Fibroblast of peridontal ligament (primary cell): ENCODE measurements at regions not wholly inside any gene's neighbourhood (a gene's known extent, or its start where the extent isn't known, plus 50 kb on each side); places are given as distances from the start of the nearest gene placed in this dataset.
"Not testable (repeated sequence)": the region's sequence is repeated elsewhere in the genome, so short reads cannot be mapped to it uniquely, and the experiment has no call there.

Experiments
- DNase-seq: peaks from one replicate; pipeline ENCODE4 v3.0.0-alpha.2; 2010; ENCODE audit errors: extremely low read depth

GRCh38 chr18:2166876-2167275, 404.4 kb downstream of the METTL4 start:
- not testable (repeated sequence) for DNase-seq

DNA sequence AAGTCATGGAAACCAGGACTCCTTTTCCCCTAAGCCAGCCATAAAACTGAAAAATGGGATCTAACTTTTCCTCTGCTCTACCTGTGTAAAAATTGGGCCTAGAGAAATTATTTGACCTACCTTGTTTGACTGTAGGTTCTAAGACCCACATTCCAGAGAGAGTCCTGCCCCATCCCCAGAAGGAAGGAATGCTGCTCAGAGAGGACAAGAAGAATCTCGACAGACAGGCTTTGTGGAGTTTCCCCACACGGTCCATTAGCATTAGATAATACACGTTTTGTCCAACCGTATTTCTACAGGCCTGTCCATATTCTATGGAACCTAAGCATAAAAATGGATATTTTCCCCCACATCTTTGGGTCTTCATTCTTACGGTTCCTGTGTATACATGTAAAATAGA, 403.3 kb downstream of the METTL4 start:
- no peak for DNase-seq

- no peak for DNase-seq
Observed at GRCh38 chr18:2169656-2170055, 401.6 kb downstream of the METTL4 start.

DNA sequence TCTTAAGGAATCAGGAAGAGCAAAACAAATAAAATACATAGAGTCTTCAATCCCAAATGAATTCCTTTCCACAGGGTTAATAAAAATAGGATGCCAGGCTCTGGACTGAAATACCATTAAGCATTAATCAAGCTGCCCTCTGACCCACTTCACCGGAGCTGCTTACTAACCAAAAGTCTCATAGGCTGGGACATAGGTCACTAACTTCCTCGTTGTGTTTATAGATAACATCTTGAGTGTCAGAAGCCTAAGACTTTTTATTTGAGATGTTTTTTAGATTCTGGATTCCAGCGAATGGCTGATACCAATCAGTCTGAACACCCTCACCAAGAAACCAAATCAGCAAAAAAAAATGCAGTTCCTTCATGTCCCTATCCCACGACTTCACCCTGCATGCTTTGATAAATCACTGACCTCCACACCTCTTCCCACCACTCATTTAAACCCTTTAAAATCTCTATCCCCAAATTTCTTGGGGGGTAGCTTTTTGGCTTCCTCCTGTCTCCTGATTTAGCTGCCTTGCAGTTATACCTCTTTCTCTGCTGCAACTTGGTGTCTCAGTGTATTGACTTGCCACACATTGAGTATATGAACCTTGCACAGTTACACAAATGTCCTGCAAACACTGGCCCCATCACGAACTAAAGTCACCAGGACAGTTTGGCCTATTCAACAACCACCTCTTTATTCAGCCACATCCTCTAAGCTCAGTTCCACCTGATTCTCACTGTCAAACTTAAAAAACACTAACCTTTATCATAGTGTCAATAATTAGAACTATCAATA, 399.3 kb downstream of the METTL4 start:
- DNase-seq = no peak

GRCh38 chr18:2172881-2173280, 398.4 kb downstream of the METTL4 start:
- no peak for DNase-seq

DNA sequence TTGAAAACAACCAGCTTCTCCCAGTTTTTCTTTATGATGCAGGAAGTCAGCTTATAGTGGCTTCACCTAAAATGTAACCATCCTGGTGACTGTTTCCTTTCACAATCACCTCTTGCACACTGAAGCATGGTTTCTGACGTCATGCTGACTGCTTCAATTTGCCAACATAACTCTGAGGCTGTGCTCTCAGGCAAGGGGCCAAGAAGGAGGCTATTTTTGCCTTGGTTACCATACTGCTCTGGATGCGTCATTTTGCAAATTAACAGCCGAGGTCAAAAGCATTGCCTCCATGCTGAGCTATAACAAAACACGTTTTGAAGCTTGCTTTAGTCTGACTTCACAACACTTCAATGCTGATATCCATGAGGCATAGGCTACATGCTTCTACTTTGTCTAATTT, 397.8 kb downstream of the METTL4 start:
- DNase-seq = peak; percentile 98

DNA sequence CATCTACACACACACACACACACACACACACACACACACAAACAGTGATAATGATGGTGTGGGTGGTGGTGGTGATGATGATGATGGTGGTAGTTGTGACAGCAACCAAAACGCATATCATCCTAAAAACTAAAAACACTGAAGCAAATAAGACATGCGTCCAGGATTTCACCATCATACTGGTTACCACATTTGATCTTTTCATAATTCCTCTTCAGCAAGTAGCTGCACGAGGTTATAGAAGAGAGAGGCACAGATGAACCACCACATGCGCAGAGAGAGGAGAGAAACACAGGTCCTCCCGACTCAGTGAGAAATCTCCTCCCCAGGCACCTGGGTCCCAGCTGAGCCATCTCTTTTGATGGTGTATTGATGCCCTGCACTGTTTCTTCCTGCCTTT, 393.3 kb downstream of the METTL4 start:
- no peak for DNase-seq

DNA sequence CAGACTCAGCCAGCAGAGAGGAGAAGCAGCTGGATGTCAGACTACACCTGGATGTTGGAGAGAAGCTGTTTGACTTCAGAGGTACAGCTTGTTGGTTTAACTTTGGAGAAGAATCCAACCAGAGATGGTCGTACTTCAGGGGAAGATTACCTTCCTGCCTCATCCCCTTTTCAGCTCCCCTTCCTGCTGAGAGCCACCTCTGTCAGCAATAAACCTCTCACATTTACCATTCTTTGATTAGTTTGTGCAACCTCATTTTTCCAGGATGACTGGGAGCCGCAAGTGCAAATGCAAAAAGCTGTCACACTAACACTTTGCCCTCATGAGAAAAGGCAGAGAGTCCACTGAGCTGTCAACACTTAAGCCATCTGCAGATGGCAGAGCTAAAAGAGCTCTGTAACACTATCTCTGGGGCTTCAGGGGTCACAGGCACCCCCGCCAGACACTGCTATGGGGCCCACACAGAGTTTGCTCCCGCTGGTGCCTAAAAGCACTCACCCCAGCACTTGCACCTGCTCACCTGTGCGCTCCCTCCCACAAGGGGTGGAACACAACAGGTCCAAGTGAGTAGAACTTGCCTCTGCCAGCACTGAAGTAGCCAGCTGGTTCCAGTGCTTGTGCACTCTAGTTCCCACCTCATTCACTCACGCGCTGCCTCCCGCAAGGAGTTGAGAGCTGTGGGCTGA, 391.7 kb downstream of the METTL4 start:
- no peak for DNase-seq

GRCh38 chr18:2180586-2180985, 390.7 kb downstream of the METTL4 start:
- DNase-seq = no peak

DNA sequence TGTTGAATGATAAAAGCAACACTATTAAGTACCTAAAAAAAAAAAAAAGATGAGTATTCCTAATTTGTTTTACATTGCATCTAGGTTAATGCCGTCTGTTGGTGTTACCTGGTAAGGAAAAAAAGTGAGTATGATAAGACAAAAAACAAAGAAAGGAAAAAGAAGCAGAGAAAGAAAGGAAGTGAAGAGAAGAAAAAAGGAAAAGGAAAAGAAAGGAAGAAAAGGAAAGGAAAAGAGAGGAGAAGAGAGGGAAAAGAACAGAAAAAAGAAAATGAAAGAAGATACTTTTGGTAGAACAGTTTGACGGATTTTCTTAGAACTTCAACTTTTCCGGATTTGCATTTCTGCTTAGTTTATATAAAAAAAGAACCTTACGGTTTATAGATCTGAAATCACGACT, 387.9 kb downstream of the METTL4 start:
- DNase-seq = no peak

- no peak for DNase-seq
Observed at GRCh38 chr18:2186967-2187366, 384.3 kb downstream of the METTL4 start.

DNA sequence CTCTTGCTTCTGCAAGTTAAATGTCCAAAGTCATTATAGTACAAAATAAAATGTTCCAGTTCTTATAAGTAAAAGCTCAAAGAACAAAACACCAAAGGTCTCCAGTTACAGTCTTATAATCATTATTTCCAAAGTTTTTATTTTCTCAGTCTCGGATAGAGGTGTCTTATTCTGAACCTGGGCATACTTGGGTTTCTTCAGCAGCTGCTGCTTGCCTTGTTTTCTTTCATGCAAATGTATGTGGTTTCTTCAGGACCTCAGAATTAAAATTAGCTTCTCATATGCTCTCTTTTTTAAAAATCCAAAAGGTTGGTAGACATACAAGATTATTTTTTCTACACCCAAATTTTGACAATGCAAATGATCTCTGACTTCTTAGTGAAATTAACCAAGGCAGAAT, 383.0 kb downstream of the METTL4 start:
- DNase-seq = no peak

- peak; percentile 2 for DNase-seq
Observed at GRCh38 chr18:2191180-2191790, 380.0 kb downstream of the METTL4 start.

GRCh38 chr18:2192562-2192961, 378.7 kb downstream of the METTL4 start:
- DNase-seq = no peak

DNA sequence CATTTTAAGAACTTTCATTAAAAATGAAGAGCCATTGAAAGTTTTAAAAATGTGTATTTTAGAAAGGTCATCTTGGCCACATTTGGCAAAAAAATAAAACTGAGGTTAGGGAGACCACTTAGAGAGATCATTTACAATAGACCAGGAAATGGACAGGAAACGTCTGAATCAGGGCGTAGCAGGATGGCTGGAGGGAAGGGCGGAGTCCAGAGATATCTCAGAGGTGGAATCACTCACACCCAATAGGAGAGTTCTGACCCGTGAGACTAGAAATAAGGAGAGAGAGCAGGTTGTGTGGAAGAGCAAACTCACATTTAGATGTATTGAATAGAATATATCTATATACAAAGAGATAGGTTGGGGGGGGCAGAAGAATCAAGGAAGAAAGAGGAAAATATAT, 373.4 kb downstream of the METTL4 start:
- no peak for DNase-seq

DNA sequence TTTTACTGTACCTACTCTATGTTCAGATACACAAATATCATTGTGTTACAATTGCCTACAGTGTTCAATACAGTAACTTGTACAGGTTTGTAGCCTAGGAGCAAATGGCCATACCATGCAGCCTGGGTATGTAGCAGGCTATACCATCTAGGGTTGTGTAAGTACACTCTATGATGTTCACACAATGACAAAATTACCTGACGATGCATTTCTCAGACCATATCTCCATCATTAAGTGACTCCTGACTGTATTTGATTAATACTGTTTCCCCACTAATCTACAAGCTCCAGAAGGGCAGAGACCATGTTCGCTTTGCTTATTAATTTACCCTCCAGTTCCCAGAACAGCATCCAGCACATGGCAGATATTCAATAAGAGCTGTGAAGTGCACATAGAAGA, 372.2 kb downstream of the METTL4 start:
- no peak for DNase-seq

DNA sequence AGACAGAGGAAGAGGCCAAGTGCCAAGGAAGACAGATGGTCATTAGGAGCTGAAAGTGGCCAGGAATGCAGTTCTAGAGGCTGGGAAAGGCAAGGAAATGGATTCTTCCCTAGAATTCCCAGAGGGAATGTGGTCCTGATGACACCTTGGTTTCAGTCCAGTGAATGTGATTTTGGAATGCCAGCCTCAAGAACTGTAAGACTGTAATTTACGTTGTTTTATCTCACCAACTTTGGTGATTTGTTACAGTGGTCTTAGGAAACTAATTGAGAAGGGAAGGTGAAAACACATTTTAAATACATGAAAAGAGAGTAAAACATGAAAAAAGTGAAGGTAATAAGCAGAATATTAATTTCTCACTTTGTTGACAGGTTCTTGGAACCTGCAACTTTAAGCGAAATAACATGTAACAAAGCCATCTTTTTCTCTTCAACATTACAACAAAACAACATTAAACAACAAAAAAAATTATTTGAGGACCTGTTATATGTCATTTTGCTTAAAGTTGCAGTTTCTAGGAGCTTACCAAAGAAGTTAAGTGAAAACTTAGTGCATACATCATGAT, 370.2 kb downstream of the METTL4 start:
- no peak for DNase-seq

- DNase-seq = no peak
Observed at GRCh38 chr18:2204736-2205135, 366.6 kb downstream of the METTL4 start.

DNA sequence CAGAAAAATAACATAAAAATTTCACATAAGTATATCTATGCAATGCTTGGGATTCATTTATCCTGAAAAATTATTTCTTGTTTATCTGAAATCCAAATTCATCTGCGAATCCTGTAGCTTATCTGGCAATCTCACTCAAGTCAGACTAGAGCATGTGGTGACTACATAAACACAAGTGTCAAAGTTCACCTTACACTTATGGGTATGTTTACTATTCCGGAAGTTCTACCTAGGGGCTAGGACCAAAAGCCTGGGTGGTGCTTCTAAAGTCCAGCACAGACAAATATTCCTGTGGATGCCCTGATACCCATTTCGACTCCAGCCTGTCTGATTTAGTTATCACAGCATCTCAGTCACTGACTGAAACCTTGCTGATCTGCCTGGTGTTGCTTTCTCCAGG, 364.0 kb downstream of the METTL4 start:
- no peak for DNase-seq

GRCh38 chr18:2212598-2213205, 358.6 kb downstream of the METTL4 start:
- DNase-seq = no peak

DNA sequence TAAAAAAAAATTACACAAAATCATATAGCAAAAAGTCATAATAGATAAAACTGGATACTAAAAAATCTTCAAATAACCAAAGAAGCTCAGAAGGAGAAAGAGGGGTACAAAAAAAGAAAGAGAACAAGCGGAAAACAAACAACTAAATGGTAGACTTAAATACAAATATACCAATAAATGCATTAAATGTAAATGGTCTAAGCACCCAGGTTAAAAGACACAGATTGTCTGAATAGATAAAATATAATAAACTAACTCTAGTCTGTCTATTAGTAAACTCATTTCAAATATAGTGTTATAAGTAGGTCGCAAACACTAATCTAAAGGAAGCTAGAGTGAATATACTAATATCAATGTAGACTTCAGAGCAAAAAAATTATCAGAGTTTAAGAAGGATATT, 357.4 kb downstream of the METTL4 start:
- no peak for DNase-seq

DNA sequence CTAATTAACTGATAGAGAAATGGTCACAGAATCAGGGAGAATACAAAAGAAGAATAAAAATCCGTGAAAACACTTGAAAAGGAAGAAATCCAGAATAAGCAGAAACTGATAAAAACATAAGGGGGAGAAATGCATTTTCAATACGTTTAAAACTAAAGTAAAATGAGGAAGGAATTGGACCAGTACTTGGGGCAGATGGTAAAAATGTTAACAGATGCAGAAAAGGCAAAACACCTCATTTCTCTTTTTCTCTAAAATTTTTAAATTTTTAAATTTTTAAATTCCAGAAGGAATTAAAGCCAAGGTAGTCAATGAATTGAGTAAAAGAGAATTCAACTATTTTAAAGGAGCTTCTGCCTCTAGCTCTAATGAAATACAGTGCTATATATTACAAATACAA, 353.9 kb downstream of the METTL4 start:
- DNase-seq = no peak
